ENCODE measurements at regions not wholly inside any gene's neighbourhood (a gene's known extent, or its start where the extent isn't known, plus 50 kb on each side); places are given as distances from the start of the nearest gene placed in this dataset.
A peak's percentile ranks its signal among the peaks of the same experiment; 100 is the strongest.
"Not testable (repeated sequence)": the region's sequence is repeated elsewhere in the genome, so short reads cannot be mapped to it uniquely, and the experiment has no call there.

GRCh38 chr2:185274718-185275484 lies 463.7 kb upstream of the FSIP2 start:
- no peak for DNase-seq

- not testable (repeated sequence) for DNase-seq
Observed at GRCh38 chr2:185275979-185276378, 462.6 kb upstream of the FSIP2 start.

- DNase-seq, result no peak
Observed at GRCh38 chr2:185278761-185279160, 459.8 kb upstream of the FSIP2 start.

DNA sequence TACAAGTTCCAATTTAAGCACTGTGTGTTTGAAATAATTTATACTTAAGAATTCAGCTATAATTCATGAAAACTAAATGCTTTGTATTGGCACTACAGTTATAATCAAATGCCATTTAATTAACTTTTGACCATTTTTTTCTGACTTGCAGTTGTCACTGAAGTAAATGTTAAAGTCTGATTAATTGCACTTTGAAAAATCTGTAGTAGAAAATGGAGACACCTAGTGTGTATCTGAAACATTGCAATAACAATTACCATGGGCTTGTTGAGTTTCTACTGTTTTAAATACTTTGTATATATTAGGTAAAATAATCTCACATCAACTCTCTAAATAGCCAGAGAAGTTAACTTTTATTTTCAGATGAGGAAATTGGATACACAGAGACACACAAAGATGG lies 458.6 kb upstream of the FSIP2 start:
- peak; percentile 35 for DNase-seq

DNA sequence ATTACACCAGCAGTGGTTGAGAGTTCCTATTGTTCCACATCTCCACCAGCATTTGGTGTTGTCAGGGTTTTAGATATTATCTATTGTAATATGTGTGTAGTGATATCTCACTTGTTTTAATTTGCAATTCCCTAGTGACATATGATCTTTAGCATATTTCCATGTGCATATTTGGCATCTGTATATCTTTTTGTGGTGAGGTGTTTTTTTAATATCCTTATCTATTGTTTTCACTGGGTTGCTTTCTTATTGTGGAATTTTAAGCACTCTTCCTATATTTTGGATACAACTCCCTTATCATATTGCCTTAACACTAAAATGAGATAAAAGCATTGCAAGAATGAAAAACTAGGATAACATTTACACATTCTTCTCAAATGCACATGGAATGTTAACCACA lies 453.9 kb upstream of the FSIP2 start:
- no peak for DNase-seq

DNA sequence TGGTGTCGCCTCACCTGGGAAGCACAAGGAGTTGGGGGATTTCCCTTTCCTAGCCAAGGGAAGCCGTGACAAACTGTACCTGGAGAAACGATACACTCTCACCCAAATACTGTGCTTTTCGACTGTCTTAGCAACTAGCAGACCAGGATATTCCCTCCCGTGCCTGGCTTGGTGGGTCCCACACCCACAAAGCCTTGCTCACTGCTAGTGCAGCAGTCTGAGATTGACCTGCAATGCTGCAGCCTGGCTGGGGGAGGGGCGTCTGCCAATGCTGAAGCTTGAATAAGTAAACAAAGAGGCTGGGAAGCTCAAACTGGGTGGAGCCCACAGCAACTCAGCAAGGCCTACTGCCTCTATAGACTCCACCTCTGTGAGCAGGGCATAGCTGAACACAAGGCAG lies 448.6 kb upstream of the FSIP2 start:
- not testable (repeated sequence) for DNase-seq

DNA sequence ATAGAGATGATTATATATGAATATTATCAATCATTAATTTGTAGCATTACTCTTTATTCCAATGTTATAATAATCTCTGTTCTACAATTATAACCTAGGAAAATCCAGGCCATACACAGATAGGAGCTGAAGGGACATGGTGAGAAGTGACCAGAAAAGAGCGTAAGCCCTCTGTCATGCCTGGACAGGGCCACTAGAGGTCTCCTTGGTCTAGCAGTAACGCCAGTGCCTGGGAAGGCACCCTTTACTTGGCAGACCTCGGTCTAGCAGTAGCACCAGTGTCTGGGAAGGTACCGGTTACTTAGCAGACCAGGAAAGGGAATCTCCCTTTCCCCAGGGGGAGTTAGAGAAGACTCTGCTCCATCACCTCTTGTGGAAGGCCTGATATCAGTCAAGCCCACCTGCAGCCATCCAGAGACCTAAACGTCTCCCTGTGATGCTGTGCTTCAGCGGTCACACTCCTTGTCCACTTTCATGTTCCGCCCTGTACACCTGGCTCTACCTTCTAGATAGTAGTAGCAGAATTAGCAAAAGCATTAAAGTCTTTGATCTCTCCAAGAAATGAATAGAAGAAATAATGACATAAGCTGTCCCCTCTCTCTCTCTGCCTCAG lies 447.5 kb upstream of the FSIP2 start:
- peak; percentile 46 for DNase-seq

GRCh38 chr2:185299867-185300266 lies 438.7 kb upstream of the FSIP2 start:
- DNase-seq, result no peak

DNA sequence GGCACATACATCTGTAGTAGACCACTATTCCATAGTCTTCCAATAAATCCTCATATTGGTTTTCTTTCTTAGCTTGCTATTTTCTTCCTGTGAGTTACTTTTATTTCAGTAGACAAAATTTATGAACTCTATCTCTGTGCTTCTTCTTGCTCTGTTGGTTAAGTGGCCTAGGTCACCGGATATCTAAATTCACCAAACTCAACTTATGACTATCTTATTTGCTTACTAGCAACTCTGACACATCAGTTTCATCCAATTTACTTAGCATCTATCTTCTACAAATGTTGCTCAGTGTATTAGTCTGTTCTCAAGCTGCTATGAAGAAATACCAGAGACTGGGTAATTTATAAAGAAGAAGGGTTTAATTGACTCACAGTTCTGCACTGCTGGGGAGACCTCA lies 432.5 kb upstream of the FSIP2 start:
- DNase-seq, result no peak

DNA sequence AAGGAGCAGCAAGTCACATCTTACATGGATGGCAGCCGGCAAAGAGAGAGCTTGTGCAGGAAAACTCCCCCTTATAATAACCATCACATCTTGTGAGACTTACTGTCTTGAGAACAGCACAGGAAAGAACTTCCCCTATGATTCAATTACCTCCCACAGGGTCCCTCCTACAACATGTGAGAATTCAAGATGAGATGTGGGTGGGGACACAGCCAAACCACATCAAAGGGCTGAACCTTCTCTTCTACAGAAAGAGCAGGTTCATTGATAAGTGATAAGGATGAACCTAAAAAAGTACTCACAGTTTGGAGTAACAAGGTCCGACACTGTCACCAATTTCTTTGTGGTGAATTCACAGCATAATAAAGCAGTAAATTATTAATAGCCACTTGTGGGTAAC lies 422.2 kb upstream of the FSIP2 start:
- DNase-seq, result peak; percentile 36

GRCh38 chr2:185318271-185318724 lies 420.3 kb upstream of the FSIP2 start:
- DNase-seq, result no peak

GRCh38 chr2:185335879-185336278 lies 402.7 kb upstream of the FSIP2 start:
- DNase-seq, result no peak

DNA sequence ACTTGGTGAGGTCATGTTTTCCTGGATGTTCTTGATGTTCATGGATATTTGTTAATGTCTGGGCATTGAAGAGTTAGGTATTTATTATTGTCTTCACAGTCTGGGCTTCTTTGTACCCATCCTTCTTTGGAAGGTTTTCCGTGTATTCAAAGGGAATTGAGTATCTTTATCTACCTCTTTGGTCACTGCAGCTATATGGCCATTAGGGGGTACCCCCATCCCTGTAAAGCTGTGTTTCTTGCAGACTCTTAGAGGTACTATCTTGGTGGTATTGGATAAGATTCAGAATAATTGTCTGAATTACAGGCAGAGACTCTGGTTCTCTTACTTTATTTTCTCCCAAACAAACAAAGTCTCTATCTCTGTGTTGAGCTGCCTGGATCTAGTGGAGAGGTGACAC lies 401.6 kb upstream of the FSIP2 start:
- DNase-seq, result no peak

DNA sequence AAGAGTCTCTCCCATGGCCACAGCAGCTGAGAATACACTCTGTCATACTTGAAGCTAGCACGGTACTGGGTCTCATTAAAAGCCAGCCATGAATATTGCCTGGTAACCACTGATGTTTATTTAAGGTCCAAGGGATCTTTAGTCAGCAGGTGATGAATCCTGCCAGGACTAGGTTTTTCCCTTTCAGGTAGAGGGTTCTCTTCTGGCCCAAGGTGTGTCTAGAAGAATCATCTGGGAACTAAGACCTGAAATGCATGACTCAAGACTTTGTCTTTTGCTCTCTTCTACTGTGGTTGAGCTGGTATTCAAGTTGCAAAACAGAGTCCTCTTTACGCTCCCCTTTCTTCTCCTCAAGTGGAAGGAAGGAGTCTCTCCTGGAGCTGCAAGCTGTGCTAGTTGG lies 400.5 kb upstream of the FSIP2 start:
- DNase-seq, result no peak

- no peak for DNase-seq
Observed at GRCh38 chr2:185347445-185347844, 391.2 kb upstream of the FSIP2 start.

- DNase-seq, result no peak
Observed at GRCh38 chr2:185360776-185361175, 377.8 kb upstream of the FSIP2 start.

- DNase-seq, result no peak
Observed at GRCh38 chr2:185372188-185372587, 366.4 kb upstream of the FSIP2 start.

GRCh38 chr2:185373229-185373628 lies 365.4 kb upstream of the FSIP2 start:
- DNase-seq, result no peak

DNA sequence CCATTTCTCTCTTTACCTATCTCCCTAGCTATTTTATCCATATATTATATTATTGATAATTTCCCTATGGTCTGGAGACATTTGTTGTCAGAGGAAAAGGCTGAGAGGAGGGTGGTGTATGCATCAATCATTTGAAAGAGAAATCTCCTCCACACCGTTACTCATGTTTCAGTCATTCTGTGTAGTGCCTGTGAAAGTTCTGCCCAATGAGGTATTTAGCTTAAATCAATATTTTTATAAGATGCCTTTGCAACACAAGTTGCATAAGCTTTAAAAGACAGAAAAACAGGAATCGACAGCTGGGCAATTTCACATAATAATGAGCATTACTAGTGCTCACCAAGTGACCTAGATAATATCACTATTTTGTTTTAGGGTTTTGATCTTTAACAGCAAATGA lies 363.7 kb upstream of the FSIP2 start:
- no peak for DNase-seq

DNA sequence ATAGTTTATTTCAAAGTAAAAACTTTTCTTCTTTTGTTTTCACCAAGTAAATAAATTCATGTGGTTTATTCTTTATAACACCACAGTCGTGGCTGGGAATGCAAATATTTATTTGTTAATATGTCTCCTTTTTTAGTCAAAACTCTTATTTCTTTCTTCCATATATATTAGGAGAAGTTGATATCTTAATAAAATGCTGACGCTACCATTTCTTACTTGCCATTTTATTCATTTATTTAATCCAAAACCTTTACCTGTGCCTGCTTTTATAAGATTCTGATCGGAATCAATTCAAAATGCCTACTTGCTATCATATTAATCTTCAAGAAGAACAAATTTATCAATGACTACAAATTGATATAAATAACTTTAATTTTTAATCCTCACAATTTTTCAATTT lies 362.9 kb upstream of the FSIP2 start:
- no peak for DNase-seq

- no peak for DNase-seq
Observed at GRCh38 chr2:185381631-185382030, 357.0 kb upstream of the FSIP2 start.

GRCh38 chr2:185384822-185385560 lies 353.6 kb upstream of the FSIP2 start:
- no peak for DNase-seq

DNA sequence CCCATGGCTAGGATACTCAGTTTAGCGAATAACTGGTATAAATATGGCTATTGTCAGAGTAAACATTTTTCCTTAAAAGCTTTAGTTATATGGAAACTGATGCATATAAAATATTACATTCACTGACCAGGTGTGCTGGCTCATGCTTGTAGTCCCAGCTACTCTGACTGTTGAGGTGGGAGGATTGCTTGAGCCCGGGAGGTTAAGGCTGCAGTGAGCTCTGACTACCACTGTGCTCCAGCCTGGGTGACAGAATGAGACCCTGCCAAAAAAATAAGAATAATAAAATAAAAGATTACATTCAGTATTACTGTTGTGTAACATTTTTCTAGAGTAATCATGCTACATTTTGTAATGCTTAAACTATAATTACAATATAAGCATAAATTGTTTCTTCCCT lies 350.4 kb upstream of the FSIP2 start:
- no peak for DNase-seq

DNA sequence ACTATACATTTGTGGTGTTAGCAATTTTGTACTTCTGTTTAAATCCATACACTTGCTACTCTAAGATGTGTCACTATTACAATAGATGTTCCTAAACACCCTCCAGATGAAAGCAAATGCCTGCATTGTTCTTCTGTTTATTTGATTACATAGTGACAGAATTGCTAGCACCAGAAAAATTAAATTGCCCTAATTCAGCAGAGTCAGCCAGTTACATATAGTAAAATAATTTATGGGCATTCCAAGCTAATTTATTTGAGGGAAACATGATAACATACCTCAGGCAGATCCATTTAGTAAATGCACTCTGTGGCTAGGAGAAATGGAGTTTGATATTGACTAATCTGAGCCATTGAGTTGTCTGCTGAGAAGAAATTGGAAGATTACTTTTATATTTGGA lies 347.1 kb upstream of the FSIP2 start:
- no peak for DNase-seq
